ENCODE measurements at regions not wholly inside any gene's neighbourhood (a gene's known extent, or its start where the extent isn't known, plus 50 kb on each side); places are given as distances from the start of the nearest gene placed in this dataset.

DNA sequence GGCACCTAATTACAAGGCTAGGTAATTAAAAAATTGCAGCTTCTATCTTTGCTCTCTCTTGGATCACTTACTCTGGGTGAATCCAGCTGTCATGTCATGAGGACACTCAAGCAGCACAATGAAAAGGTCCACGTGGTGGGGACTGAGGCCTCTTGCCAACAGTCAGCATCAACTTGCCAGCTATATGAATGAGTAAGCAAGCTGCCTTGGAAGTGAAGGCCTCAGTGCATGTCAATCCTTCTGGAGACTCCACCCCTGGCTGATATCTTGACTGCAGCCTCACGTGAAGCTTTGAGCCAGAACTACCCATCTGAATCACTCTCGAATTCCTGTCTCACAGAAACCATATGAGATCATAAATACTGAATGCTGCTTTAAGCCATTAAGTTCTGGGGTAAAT is 140.5 kb downstream of the SNX18 start:
- TF ChIP-seq, protein P1, sequence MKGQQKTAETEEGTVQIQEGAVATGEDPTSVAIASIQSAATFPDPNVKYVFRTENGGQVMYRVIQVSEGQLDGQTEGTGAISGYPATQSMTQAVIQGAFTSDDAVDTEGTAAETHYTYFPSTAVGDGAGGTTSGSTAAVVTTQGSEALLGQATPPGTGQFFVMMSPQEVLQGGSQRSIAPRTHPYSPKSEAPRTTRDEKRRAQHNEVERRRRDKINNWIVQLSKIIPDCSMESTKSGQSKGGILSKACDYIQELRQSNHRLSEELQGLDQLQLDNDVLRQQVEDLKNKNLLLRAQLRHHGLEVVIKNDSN (IDR thresholded peaks at IDR 0.05), result peak; percentile 76
- TF ChIP-seq NFIC (IDR thresholded peaks at IDR 0.05) (peak; percentile 56), TEAD4 (IDR thresholded peaks at IDR 0.05) (0 out of 2 replicates have a peak, but pooled peaks have one; percentile 19), ZBTB7A (IDR thresholded peaks at IDR 0.05; ENCODE audit: low read depth) (no peak)
- TF ChIP-seq, protein P2, sequence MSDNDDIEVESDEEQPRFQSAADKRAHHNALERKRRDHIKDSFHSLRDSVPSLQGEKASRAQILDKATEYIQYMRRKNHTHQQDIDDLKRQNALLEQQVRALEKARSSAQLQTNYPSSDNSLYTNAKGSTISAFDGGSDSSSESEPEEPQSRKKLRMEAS (IDR thresholded peaks at IDR 0.05), result peak; percentile 73; the same call in 1 of the 2 replicates

DNA sequence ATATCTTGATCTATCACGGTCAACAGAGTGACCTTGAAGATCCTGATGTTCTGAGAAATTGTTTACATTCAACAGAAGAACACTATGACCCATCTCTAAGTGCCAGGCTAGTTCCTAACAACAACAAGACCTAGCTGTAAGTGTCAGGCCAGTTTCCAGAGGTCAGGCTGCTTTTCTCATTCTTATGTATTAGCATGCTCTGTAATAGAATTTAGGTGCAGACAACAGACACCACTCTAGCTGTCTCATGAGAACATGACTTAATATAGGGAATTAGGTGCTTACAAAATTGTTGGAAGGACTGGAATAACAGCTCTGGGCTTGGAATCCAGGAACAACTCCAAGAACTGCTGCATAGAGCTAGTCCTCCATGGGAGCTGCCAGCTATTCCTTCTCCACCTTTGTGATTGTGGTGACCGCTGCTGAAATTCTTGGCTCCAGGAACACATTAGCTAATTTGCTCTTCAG is 138.7 kb downstream of the SNX18 start:
- TF ChIP-seq TAF1 (IDR thresholded peaks at IDR 0.05; ENCODE audit: low read depth) (no peak), CREB1 (IDR thresholded peaks at IDR 0.05; ENCODE audit: low read depth) (no peak)

DNA sequence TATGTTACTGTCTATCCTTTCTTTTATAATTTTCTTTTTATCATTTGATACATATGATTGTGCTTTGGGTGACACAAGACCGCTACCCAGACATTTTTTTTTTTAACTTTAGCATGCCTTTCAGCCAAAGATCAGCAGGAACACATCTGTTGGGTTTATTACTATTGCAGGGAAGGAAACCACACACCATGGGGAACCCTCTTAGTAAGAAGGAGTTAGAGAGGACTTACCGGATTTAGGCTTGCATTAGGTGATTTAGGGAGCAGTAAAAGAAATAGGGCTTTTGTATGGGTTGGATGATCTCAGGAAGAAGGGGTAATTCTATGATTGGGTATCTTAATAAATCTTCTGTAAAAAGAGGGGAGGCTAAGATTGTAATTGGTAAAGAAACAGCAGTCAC is 138.2 kb downstream of the SNX18 start:
- TF ChIP-seq TAF1 (IDR thresholded peaks at IDR 0.05; ENCODE audit: low read depth) (no peak), NFIC (IDR thresholded peaks at IDR 0.05) (no peak), EP300 (IDR thresholded peaks at IDR 0.05; ENCODE audit: borderline replicate concordance) (no peak), CREB1 (IDR thresholded peaks at IDR 0.05; ENCODE audit: low read depth) (no peak), FOXM1 (IDR thresholded peaks at IDR 0.05; ENCODE audit: borderline replicate concordance, low read depth) (no peak)
- TF ChIP-seq, protein P3, sequence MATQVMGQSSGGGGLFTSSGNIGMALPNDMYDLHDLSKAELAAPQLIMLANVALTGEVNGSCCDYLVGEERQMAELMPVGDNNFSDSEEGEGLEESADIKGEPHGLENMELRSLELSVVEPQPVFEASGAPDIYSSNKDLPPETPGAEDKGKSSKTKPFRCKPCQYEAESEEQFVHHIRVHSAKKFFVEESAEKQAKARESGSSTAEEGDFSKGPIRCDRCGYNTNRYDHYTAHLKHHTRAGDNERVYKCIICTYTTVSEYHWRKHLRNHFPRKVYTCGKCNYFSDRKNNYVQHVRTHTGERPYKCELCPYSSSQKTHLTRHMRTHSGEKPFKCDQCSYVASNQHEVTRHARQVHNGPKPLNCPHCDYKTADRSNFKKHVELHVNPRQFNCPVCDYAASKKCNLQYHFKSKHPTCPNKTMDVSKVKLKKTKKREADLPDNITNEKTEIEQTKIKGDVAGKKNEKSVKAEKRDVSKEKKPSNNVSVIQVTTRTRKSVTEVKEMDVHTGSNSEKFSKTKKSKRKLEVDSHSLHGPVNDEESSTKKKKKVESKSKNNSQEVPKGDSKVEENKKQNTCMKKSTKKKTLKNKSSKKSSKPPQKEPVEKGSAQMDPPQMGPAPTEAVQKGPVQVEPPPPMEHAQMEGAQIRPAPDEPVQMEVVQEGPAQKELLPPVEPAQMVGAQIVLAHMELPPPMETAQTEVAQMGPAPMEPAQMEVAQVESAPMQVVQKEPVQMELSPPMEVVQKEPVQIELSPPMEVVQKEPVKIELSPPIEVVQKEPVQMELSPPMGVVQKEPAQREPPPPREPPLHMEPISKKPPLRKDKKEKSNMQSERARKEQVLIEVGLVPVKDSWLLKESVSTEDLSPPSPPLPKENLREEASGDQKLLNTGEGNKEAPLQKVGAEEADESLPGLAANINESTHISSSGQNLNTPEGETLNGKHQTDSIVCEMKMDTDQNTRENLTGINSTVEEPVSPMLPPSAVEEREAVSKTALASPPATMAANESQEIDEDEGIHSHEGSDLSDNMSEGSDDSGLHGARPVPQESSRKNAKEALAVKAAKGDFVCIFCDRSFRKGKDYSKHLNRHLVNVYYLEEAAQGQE (IDR thresholded peaks at IDR 0.05; ENCODE audit: low read depth), result no peak

DNA sequence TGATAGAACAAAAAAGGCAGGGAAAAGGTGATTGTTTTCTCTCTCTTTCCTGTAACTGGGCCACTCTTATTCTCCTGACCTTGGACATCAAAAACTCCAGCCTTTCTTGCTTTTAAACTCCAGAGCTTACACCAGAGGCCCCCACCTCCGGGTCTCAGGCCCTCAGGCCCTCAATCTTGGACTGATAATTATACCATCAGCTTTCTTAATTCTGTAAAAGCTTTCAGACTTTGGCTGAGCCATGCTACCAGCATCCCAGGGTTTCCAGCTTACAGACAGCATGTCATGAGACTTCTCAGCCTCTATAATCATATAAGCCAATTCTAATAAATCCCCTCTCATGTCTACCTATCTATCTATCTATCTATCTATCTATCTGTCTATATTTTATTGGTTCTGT is 137.7 kb downstream of the SNX18 start:
- no peak for TF ChIP-seq TAF1 (IDR thresholded peaks at IDR 0.05; ENCODE audit: low read depth)

DNA sequence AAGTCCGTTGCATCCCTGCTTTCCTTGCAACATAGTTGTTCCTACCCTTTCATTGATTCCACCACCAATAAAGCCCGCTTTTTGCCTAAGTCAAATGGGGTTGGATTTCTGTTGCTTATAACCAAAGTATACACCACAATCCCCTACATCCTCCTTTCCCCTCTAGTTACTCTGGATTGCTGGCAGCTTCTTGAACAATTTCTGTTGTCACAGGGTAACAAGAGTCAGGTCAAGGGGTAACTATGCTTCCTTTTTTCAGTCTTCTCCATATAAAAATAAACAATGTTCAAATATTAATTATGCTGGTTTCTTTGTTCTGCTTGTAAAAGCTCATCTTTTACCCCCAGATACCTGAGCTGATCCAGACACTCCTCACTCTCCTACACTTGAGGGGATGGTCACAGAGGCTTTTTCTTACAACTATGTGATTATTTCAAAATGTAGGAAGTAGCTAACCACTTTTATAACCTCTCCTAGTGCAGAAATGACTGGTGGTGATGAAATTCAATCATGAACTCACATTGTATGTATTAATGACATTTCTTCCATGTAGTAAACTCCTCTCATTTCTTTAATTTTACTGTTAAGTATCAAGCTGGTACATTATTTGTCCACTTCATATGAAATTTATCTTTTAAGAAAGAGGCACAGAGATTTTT is 136.5 kb downstream of the SNX18 start:
- TF ChIP-seq EGR1 (IDR thresholded peaks at IDR 0.05) (no peak), FOXM1 (IDR thresholded peaks at IDR 0.05; ENCODE audit: borderline replicate concordance, low read depth) (no peak), RAD21 (IDR thresholded peaks at IDR 0.05; ENCODE audit: low read depth) (no peak), TCF12 (IDR thresholded peaks at IDR 0.05; ENCODE audit: low read depth) (no peak), NFIC (IDR thresholded peaks at IDR 0.05) (no peak), ZBTB7A (IDR thresholded peaks at IDR 0.05; ENCODE audit: low read depth) (no peak), CREB1 (IDR thresholded peaks at IDR 0.05; ENCODE audit: low read depth) (no peak), EP300 (IDR thresholded peaks at IDR 0.05; ENCODE audit: borderline replicate concordance) (no peak)
- TF ChIP-seq, protein P2 (IDR thresholded peaks at IDR 0.05), result no peak
- TF ChIP-seq, protein P3 (IDR thresholded peaks at IDR 0.05; ENCODE audit: low read depth), result no peak
- TF ChIP-seq, protein P1 (IDR thresholded peaks at IDR 0.05), result no peak

DNA sequence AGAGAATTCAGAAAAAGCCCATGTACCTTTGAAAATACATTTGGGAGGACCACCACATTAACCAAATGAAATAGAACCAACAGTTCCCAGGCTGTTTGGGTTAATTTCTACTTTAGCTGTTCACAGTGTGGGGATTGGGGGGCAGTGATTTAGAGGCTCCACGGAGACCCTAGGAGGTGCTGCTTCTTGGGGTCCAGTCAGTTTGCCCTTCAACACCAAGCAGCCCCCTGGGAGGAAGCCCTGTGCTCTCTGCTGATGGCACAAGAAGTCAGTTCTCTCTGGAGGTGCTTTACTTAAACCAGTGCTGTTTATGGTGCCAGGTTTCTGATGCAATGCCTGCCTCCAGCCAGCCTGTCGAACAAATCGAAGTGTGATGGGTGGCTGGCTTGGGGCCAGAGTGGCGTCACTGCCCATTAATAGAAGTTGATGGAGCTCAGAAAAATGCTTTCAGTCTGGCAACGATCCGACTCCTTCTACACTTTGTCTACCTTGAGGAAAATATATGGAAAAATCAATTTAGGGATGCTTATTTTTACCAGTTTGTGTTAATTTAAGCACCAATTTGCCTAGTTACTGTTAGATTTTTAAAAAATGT is 134.0 kb downstream of the SNX18 start:
- TF ChIP-seq EGR1 (IDR thresholded peaks at IDR 0.05) (no peak), TEAD4 (IDR thresholded peaks at IDR 0.05) (peak; percentile 49), YY1 (IDR thresholded peaks at IDR 0.05; ENCODE audit: low read depth) (no peak; the same call in 1 of the 2 replicates), CREB1 (IDR thresholded peaks at IDR 0.05; ENCODE audit: low read depth) (0 out of 2 replicates have a peak, but pooled peaks have one; percentile 43), EP300 (IDR thresholded peaks at IDR 0.05; ENCODE audit: borderline replicate concordance) (peak; percentile 82), FOXM1 (IDR thresholded peaks at IDR 0.05; ENCODE audit: borderline replicate concordance, low read depth) (peak; percentile 51; the same call in 1 of the 2 replicates), RAD21 (IDR thresholded peaks at IDR 0.05; ENCODE audit: low read depth) (no peak), CEBPB (IDR thresholded peaks at IDR 0.05) (peak; percentile 93), TCF12 (IDR thresholded peaks at IDR 0.05; ENCODE audit: low read depth) (peak; percentile 73; the same call in 1 of the 2 replicates), ZBTB7A (IDR thresholded peaks at IDR 0.05; ENCODE audit: low read depth) (no peak), NFIC (IDR thresholded peaks at IDR 0.05) (peak; percentile 98), TAF1 (IDR thresholded peaks at IDR 0.05; ENCODE audit: low read depth) (no peak)
- TF ChIP-seq, protein P3 (IDR thresholded peaks at IDR 0.05; ENCODE audit: low read depth), result no peak
- TF ChIP-seq, protein P1 (IDR thresholded peaks at IDR 0.05), result no peak
- TF ChIP-seq, protein P2 (IDR thresholded peaks at IDR 0.05), result peak; percentile 63
